ENCODE measurements at regions not wholly inside any gene's neighbourhood (a gene's known extent, or its start where the extent isn't known, plus 50 kb on each side); places are given as distances from the start of the nearest gene placed in this dataset.
"Not testable (repeated sequence)": the region's sequence is repeated elsewhere in the genome, so short reads cannot be mapped to it uniquely, and the experiment has no call there.

- DNase-seq, result not testable (repeated sequence)
These were observed 175.5 kb upstream of the IRF2BP2 start for GRCh38 chr1:234785471-234785919.

- DNase-seq, result not testable (repeated sequence)
These were observed 174.1 kb upstream of the IRF2BP2 start for GRCh38 chr1:234784108-234784507.

GRCh38 chr1:234782791-234783190 is 172.8 kb upstream of the IRF2BP2 start:
- no peak for DNase-seq

GRCh38 chr1:234782105-234782751 is 172.2 kb upstream of the IRF2BP2 start:
- DNase-seq, result no peak

GRCh38 chr1:234781241-234782065 is 171.5 kb upstream of the IRF2BP2 start:
- no peak for DNase-seq

GRCh38 chr1:234780531-234781162 is 170.7 kb upstream of the IRF2BP2 start:
- no peak for DNase-seq

GRCh38 chr1:234780112-234780511 is 170.1 kb upstream of the IRF2BP2 start:
- DNase-seq, result no peak

GRCh38 chr1:234779600-234779999 is 169.6 kb upstream of the IRF2BP2 start:
- DNase-seq, result not testable (repeated sequence)

GRCh38 chr1:234779160-234779538 is 169.2 kb upstream of the IRF2BP2 start:
- DNase-seq, result no peak

GRCh38 chr1:234778221-234779159 is 168.5 kb upstream of the IRF2BP2 start:
- no peak for DNase-seq

GRCh38 chr1:234777856-234778220 is 167.9 kb upstream of the IRF2BP2 start:
- no peak for DNase-seq

- DNase-seq, result no peak
These were observed 167.2 kb upstream of the IRF2BP2 start for GRCh38 chr1:234776876-234777855.

GRCh38 chr1:234776256-234776875 is 166.4 kb upstream of the IRF2BP2 start:
- DNase-seq, result no peak

GRCh38 chr1:234775477-234776246 is 165.7 kb upstream of the IRF2BP2 start:
- no peak for DNase-seq

GRCh38 chr1:234774971-234775370 is 165.0 kb upstream of the IRF2BP2 start:
- no peak for DNase-seq

- DNase-seq, result no peak
These were observed 164.1 kb upstream of the IRF2BP2 start for GRCh38 chr1:234773936-234774677.

- no peak for DNase-seq
These were observed 162.6 kb upstream of the IRF2BP2 start for GRCh38 chr1:234772345-234773147.

- DNase-seq, result no peak
These were observed 161.8 kb upstream of the IRF2BP2 start for GRCh38 chr1:234771642-234772344.

Measured in NCI-H1417 treated with DMSO at 0.1 percent for 48 hours (cell line).